ENCODE measurements at regions not wholly inside any gene's neighbourhood (a gene's known extent, or its start where the extent isn't known, plus 50 kb on each side); places are given as distances from the start of the nearest gene placed in this dataset.
"Not testable (repeated sequence)": the region's sequence is repeated elsewhere in the genome, so short reads cannot be mapped to it uniquely, and the experiment has no call there.

GRCh38 chr12:58759745-58760144, 160.6 kb downstream of the LRIG3 start:
- not testable (repeated sequence) for TF ChIP-seq CTCF (conservative IDR thresholded peaks at IDR 0.05; ENCODE audit: low read depth, low read length); POLR2A (IDR thresholded peaks at IDR 0.05; ENCODE audit: low read depth, low read length); CEBPB (IDR thresholded peaks at IDR 0.05; ENCODE audit: low read depth, low read length); RFX5 (IDR thresholded peaks at IDR 0.05; ENCODE audit: low read depth, low read length); SMC3 (IDR thresholded peaks at IDR 0.05; ENCODE audit: low read depth, low read length)
